Activated T-helper 2 cell treated with anti-CD3 and anti-CD28 coated beads, Interferon-gamma antibody, Interleukin-2, Interleukin-4, amounts not matched to agents 10 μg/mL and 5 μg/mL and 100 μg/mL, durations not matched to agents 14 hours and 24 hours and 36 hours (primary cell): ENCODE measurements at regions not wholly inside any gene's neighbourhood (a gene's known extent, or its start where the extent isn't known, plus 50 kb on each side); places are given as distances from the start of the nearest gene placed in this dataset.

ENCODE experiments used
- DNase-seq: peaks from one replicate; pipeline ENCODE4 v3.0.0; 2021; ENCODE audit warnings: low spot score
- H3K27ac Mint-ChIP-seq: one replicate; pipeline ENCODE4 v1.8.0; 2021; ENCODE audit warnings: mixed read lengths
- H3K27me3 Mint-ChIP-seq: one replicate; pipeline ENCODE4 v1.8.0; 2021; ENCODE audit warnings: low read depth, mixed read lengths
- H3K36me3 Mint-ChIP-seq: one replicate; pipeline ENCODE4 v1.8.0; 2021; ENCODE audit warnings: low read depth, mixed read lengths
- H3K4me1 Mint-ChIP-seq: one replicate; pipeline ENCODE4 v1.8.0; 2021; ENCODE audit warnings: low read depth, mixed read lengths
- H3K4me3 Mint-ChIP-seq: one replicate; pipeline ENCODE4 v1.8.0; 2021; ENCODE audit warnings: low read depth, mild to moderate bottlenecking, moderate library complexity, mixed read lengths
- H3K9me3 Mint-ChIP-seq: one replicate; pipeline ENCODE4 v1.8.0; 2021; ENCODE audit warnings: mixed read lengths
- intact Hi-C: fragments of 100-400 bp; cut with micrococcal nuclease; formaldehyde crosslinking; loops from one replicate; pipeline ENCODE4 v1.15.1; 2023

DNA sequence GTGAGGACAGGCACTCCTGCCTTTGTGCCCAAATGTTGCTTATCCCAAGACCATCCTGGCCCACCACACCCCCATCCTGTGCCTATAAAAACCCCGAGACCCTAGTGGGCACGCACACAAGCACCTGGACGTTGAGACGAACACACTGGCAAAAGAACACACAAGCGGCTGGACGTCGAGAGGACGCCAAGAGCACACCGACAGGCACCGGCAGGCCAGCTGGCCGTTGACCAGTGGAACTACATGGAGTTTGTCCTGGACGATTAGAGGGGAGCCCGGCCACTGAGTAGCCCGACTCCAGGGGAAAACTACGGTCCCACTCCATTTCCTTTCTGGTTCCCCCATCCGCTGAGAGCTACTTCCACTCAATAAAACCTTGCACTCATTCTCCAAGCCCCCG lies 301.7 kb downstream of the PCDH10 start:
- Mint-ChIP-seq H3K36me3 (no peaks in the 10 kb centered on the region), H3K4me1 (no peaks in the 10 kb centered on the region), H3K9me3 (no peaks in the 10 kb centered on the region), H3K4me3 (no peak overlapping the region), H3K27me3 (no peaks in the 10 kb centered on the region), H3K27ac (no peak overlapping the region)
- no peak for DNase-seq
- intact Hi-C loops = no loop called here

- H3K4me3 Mint-ChIP-seq = no peak overlapping the region
- no peak for DNase-seq
- H3K4me1 Mint-ChIP-seq = no peaks in the 10 kb centered on the region
- intact Hi-C loops = no loop called here
- H3K9me3 Mint-ChIP-seq = no peaks in the 10 kb centered on the region
- H3K27me3 Mint-ChIP-seq = no peaks in the 10 kb centered on the region
- H3K27ac Mint-ChIP-seq = no peak overlapping the region
- no peaks in the 10 kb centered on the region for H3K36me3 Mint-ChIP-seq
These were observed 291.3 kb downstream of the PCDH10 start for GRCh38 chr4:133440404-133440803.

GRCh38 chr4:133439830-133440229 lies 290.7 kb downstream of the PCDH10 start:
- intact Hi-C loops = no loop called here
- Mint-ChIP-seq H3K27ac (no peak overlapping the region), H3K27me3 (no peaks in the 10 kb centered on the region), H3K4me1 (no peaks in the 10 kb centered on the region), H3K9me3 (no peaks in the 10 kb centered on the region), H3K36me3 (no peaks in the 10 kb centered on the region), H3K4me3 (no peak overlapping the region)
- no peak for DNase-seq

DNA sequence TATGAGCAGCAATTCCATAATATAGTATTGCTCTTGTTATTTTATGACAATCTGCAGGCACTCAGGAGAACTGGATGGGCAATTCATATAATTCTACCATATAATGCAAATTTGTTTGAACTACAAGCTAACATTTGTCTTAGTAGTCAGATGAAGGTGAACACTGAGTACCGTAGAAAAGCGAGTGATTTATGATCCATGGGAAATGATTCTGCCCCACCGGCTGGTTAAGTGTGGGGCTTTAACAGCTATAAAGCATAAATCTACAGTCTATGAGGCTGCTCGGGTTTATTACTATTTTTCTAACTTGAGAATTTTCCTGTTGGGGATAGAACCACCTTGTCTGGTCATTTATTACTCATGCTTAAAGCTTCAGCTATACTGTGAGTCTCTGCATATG lies 275.5 kb downstream of the PCDH10 start:
- Mint-ChIP-seq H3K36me3 (no peaks in the 10 kb centered on the region), H3K4me3 (no peak overlapping the region), H3K27me3 (no peaks in the 10 kb centered on the region), H3K27ac (no peak overlapping the region), H3K4me1 (no peaks in the 10 kb centered on the region), H3K9me3 (peaks cover 8% of the 10 kb centered on the region)
- DNase-seq = no peak
- intact Hi-C loops = no loop called here

DNA sequence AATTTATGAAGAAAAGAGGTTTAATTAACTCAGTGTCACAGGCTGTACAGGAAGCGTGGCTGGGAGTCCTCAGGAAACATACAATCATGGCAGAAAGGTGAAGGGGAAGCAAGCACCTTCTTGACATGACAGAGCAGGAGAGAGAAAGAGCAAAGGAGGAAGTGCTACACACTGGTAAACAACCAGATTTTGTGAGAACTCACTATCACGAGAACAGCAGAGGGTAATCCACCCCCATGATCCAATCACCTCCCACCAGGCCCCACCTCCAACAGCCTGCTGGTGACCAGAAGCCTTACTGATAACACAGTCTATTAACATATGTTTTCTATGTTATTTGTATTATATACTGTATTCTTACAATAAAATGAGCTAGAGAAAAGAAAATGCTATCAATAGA lies 254.8 kb downstream of the PCDH10 start:
- Mint-ChIP-seq H3K27me3 (no peaks in the 10 kb centered on the region), H3K27ac (no peak overlapping the region), H3K9me3 (no peaks in the 10 kb centered on the region), H3K4me3 (no peak overlapping the region), H3K4me1 (no peaks in the 10 kb centered on the region), H3K36me3 (no peaks in the 10 kb centered on the region)
- no peak for DNase-seq
- intact Hi-C loops = no loop called here

GRCh38 chr4:133402616-133403015 lies 253.5 kb downstream of the PCDH10 start:
- no peaks in the 10 kb centered on the region for H3K9me3 Mint-ChIP-seq
- H3K36me3 Mint-ChIP-seq = no peaks in the 10 kb centered on the region
- no peaks in the 10 kb centered on the region for H3K27me3 Mint-ChIP-seq
- H3K4me3 Mint-ChIP-seq = no peak overlapping the region
- intact Hi-C loops = no loop called here
- H3K4me1 Mint-ChIP-seq = no peaks in the 10 kb centered on the region
- no peak for DNase-seq
- H3K27ac Mint-ChIP-seq = no peak overlapping the region

- H3K27me3 Mint-ChIP-seq = no peaks in the 10 kb centered on the region
- no peaks in the 10 kb centered on the region for H3K4me1 Mint-ChIP-seq
- intact Hi-C loops = no loop called here
- H3K36me3 Mint-ChIP-seq = no peaks in the 10 kb centered on the region
- no peaks in the 10 kb centered on the region for H3K9me3 Mint-ChIP-seq
- no peak for DNase-seq
- no peak overlapping the region for H3K27ac Mint-ChIP-seq
- H3K4me3 Mint-ChIP-seq = no peak overlapping the region
These were observed 246.0 kb downstream of the PCDH10 start for GRCh38 chr4:133394971-133395627.

GRCh38 chr4:133390198-133390855 lies 241.2 kb downstream of the PCDH10 start:
- Mint-ChIP-seq H3K4me3 (no peak overlapping the region), H3K27ac (no peak overlapping the region), H3K9me3 (no peaks in the 10 kb centered on the region), H3K36me3 (no peaks in the 10 kb centered on the region), H3K4me1 (no peaks in the 10 kb centered on the region), H3K27me3 (no peaks in the 10 kb centered on the region)
- intact Hi-C loops = no loop called here
- no peak for DNase-seq

GRCh38 chr4:133389029-133389428 lies 239.9 kb downstream of the PCDH10 start:
- H3K9me3 Mint-ChIP-seq = no peaks in the 10 kb centered on the region
- no peak for DNase-seq
- no peaks in the 10 kb centered on the region for H3K36me3 Mint-ChIP-seq

GRCh38 chr4:133385161-133385954 lies 236.3 kb downstream of the PCDH10 start:
- H3K27me3 Mint-ChIP-seq = no peaks in the 10 kb centered on the region
- H3K36me3 Mint-ChIP-seq = no peaks in the 10 kb centered on the region
- H3K4me3 Mint-ChIP-seq = no peak overlapping the region
- H3K4me1 Mint-ChIP-seq = no peaks in the 10 kb centered on the region
- intact Hi-C loops = no loop called here
- no peak overlapping the region for H3K27ac Mint-ChIP-seq
- no peak for DNase-seq
- no peaks in the 10 kb centered on the region for H3K9me3 Mint-ChIP-seq

More at GRCh38 chr4:133389029-133389428, 239.9 kb downstream of the PCDH10 start:
- Mint-ChIP-seq H3K27me3 (no peaks in the 10 kb centered on the region), H3K4me3 (no peak overlapping the region), H3K4me1 (no peaks in the 10 kb centered on the region), H3K27ac (no peak overlapping the region)
- intact Hi-C loops = no loop called here

DNA sequence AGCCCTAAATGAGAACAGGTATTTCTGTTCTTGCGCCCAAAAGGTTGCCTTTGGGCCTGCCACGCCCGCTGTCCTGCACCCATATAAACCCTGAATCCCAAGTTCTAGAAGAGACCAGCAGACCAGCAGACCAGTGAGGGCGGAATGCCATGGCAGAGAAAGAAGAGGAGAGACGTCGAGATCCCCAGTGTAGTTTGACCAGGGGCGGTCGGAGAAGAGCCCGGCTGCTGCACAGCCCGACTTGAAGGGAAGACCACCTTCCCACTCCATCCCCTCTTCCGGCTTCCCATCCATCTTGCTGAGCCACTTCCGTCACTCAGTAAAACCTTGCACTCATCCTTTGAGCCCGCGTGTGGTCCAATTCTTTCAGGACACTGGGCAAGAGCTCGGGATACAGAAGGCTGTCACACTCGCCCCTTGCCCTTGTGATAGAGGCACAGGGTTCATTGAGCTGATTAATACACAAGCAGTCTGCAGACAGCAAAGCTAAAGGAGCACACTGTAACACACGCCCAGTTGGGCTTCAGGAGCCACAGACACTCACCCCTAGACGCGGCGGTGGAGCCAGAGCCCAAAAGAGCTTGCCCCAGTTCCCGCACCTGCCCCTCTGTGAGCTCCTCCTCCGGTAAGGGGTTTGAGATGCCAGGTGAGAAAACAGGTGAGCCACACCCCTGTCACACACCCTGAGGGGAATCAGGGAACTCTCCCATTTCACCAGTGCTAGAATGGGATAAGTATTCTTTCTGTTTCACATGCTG lies 230.8 kb downstream of the PCDH10 start:
- H3K4me1 Mint-ChIP-seq = no peaks in the 10 kb centered on the region
- DNase-seq = no peak
- H3K4me3 Mint-ChIP-seq = no peak overlapping the region
- H3K36me3 Mint-ChIP-seq = no peaks in the 10 kb centered on the region
- H3K27ac Mint-ChIP-seq = no peak overlapping the region
- intact Hi-C loops = no loop called here
- H3K27me3 Mint-ChIP-seq = no peaks in the 10 kb centered on the region
- H3K9me3 Mint-ChIP-seq = peaks cover 15% of the 10 kb centered on the region

DNA sequence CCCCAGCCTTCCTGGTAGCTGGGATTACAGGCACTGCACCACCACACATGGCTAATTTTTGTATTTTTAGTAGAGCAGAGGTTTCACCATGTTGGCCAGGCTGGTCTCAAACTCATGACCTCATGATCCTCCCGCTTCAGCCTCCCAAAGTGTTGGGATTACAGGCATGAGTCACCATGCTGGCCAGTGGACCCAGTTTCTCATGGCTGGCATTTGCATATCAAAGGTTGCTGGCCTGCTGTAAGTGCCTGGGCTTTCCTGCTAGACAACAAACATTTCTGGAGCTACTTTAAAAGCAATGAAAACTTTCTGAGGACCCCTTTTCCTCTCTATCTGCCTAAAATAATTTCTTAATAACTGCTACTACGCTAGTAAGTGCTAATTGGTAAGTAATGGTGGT lies 228.2 kb downstream of the PCDH10 start:
- Mint-ChIP-seq H3K4me1 (no peaks in the 10 kb centered on the region), H3K27ac (no peak overlapping the region), H3K4me3 (no peak overlapping the region), H3K36me3 (no peaks in the 10 kb centered on the region), H3K9me3 (peaks cover 17% of the 10 kb centered on the region), H3K27me3 (no peaks in the 10 kb centered on the region)
- no peak for DNase-seq
- intact Hi-C loops = no loop called here
